Globus pallidus (tissue), 1 donor: ENCODE measurements at regions not wholly inside any gene's neighbourhood (a gene's known extent, or its start where the extent isn't known, plus 50 kb on each side); places are given as distances from the start of the nearest gene placed in this dataset.
"Not testable (repeated sequence)": the region's sequence is repeated elsewhere in the genome, so short reads cannot be mapped to it uniquely, and the experiment has no call there.

ENCODE experiments used
- DNase-seq: peaks from one replicate; pipeline ENCODE4 v3.0.0-alpha.2; 2015; ENCODE audit warnings: low spot score

GRCh38 chr3:22386107-22386506, 635.1 kb upstream of the ZNF385D start:
- no peak for DNase-seq

- DNase-seq, result no peak
Measured at GRCh38 chr3:22392286-22392685, 641.3 kb upstream of the ZNF385D start.

- DNase-seq, result no peak
Measured at GRCh38 chr3:22392859-22393258, 641.8 kb upstream of the ZNF385D start.

- no peak for DNase-seq
Measured at GRCh38 chr3:22399566-22399965, 648.6 kb upstream of the ZNF385D start.

- DNase-seq, result no peak
Measured at GRCh38 chr3:22401499-22401898, 650.5 kb upstream of the ZNF385D start.

GRCh38 chr3:22414239-22414638, 663.2 kb upstream of the ZNF385D start:
- no peak for DNase-seq

- not testable (repeated sequence) for DNase-seq
Measured at GRCh38 chr3:22416838-22417446, 665.9 kb upstream of the ZNF385D start.

GRCh38 chr3:22419261-22419660, 668.3 kb upstream of the ZNF385D start:
- no peak for DNase-seq

- no peak for DNase-seq
Measured at GRCh38 chr3:22421589-22421988, 670.6 kb upstream of the ZNF385D start.

- DNase-seq, result no peak
Measured at GRCh38 chr3:22431334-22431733, 680.3 kb upstream of the ZNF385D start.

GRCh38 chr3:22439626-22440025, 688.6 kb upstream of the ZNF385D start:
- no peak for DNase-seq

GRCh38 chr3:22441711-22442110, 690.7 kb upstream of the ZNF385D start:
- DNase-seq, result no peak

- no peak for DNase-seq
Measured at GRCh38 chr3:22443571-22444233, 692.7 kb upstream of the ZNF385D start.

- not testable (repeated sequence) for DNase-seq
Measured at GRCh38 chr3:22445336-22445735, 694.3 kb upstream of the ZNF385D start.

- DNase-seq, result no peak
Measured at GRCh38 chr3:22450786-22451400, 699.9 kb upstream of the ZNF385D start.

GRCh38 chr3:22451501-22451900, 700.5 kb upstream of the ZNF385D start:
- no peak for DNase-seq

GRCh38 chr3:22453906-22454535, 703.0 kb upstream of the ZNF385D start:
- no peak for DNase-seq

- DNase-seq, result no peak
Measured at GRCh38 chr3:22469995-22470394, 719.0 kb upstream of the ZNF385D start.

- DNase-seq, result no peak
Measured at GRCh38 chr3:22471557-22471956, 720.5 kb upstream of the ZNF385D start.

GRCh38 chr3:22474706-22475445, 723.9 kb upstream of the ZNF385D start:
- no peak for DNase-seq

- no peak for DNase-seq
Measured at GRCh38 chr3:22475665-22476240, 724.7 kb upstream of the ZNF385D start.

GRCh38 chr3:22476976-22477375, 726.0 kb upstream of the ZNF385D start:
- DNase-seq, result no peak
